A549 (cell line): ENCODE measurements at regions not wholly inside any gene's neighbourhood (a gene's known extent, or its start where the extent isn't known, plus 50 kb on each side); places are given as distances from the start of the nearest gene placed in this dataset.

Source experiments
- ATAC-seq, 2 experiments: fragments of 200-7000 bp in 1 of 2; fragments of >200 bp in 1 of 2; cut with Nextera tagmentation in 1 of 2; cut with Tn5 transposase in 1 of 2; 3 replicates each; pipeline versions ENCODE4 v1.8.0 to v1.9.1; 2018 to 2020; ENCODE audit warnings: mild to moderate bottlenecking in 1 of 2, moderate library complexity in 1 of 2
- CTCF ChIA-PET: fragments of 300-600 bp; sonication (Branson Sonifier 250); formaldehyde crosslinking; extraction: SDS; loops from one replicate; lab custom pipeline; 2021; ENCODE audit warnings: antibody characterized with exemption, inconsistent platforms; lab: Yijun Ruan, JAX
- POLR2A ChIA-PET: fragments of 350-600 bp; formaldehyde crosslinking; extraction: SDS; loops from one replicate; lab custom pipeline; 2021; ENCODE audit warnings: antibody characterized with exemption, inconsistent platforms; lab: Yijun Ruan, JAX
- DNase-seq, 2 experiments: peaks; one replicate each; pipeline versions ENCODE4 v3.0.0 to v3.0.0-alpha.2; 2011 to 2016; ENCODE audit warnings: low read depth in 1 of 2, low spot score in 1 of 2
- FAIRE-seq: peaks from 2 replicates; lab custom pipeline; 2011; peaks lifted over from hg19 to GRCh38; lab: Jason Lieb, UNC
- H3K27ac ChIP-seq, 2 experiments: fragments of >200 bp; sonication (Bioruptor Twin); formaldehyde crosslinking; 3 replicates each; pipeline ENCODE4 v1.5.1; 2016 to 2017
- H3K4me1 ChIP-seq: fragments of >200 bp; sonication (Bioruptor Twin); formaldehyde crosslinking; 3 replicates; pipeline ENCODE4 v1.6.1; 2016
- H3K4me2 ChIP-seq: fragments of >200 bp; sonication (Bioruptor Twin); formaldehyde crosslinking; 3 replicates; pipeline ENCODE4 v1.6.1; 2016
- H3K4me3 ChIP-seq: fragments of >200 bp; sonication (Bioruptor Twin); formaldehyde crosslinking; 3 replicates; pipeline ENCODE4 v1.5.1; 2016
- H3K9me3 ChIP-seq: fragments of >200 bp; sonication (Bioruptor Twin); formaldehyde crosslinking; 3 replicates; pipeline ENCODE4 v1.6.1; 2016
- CEBPB ChIP-seq, 2 experiments: fragments of >200 bp in 1 of 2; sonication (Bioruptor Twin) in 1 of 2; formaldehyde crosslinking in 1 of 2; IDR thresholded peaks; 2 replicates each; pipeline ENCODE4 v1.6.1; 2012 to 2016
- CHD2 ChIP-seq: fragments of 150-350 bp; IDR thresholded peaks from 2 replicates; pipeline ENCODE4 v1.6.1; 2014; ENCODE audit warnings: low read length; ENCODE audit not compliant: partially characterized antibody
- EHF ChIP-seq: fragments of 250-450 bp; sonication (Bioruptor Pico); IDR thresholded peaks from 2 replicates; pipeline ENCODE4 v1.5.0; 2020; ENCODE audit warnings: mild to moderate bottlenecking
- EHMT2 ChIP-seq: fragments of 200-600 bp; sonication (generic); IDR thresholded peaks from 2 replicates; pipeline ENCODE4 v1.6.1; 2016; ENCODE audit warnings: antibody characterized with exemption, low read depth, mild to moderate bottlenecking, moderate library complexity
- EP300 ChIP-seq, 2 experiments: fragments of >200 bp; sonication (Bioruptor Twin); formaldehyde crosslinking; IDR thresholded peaks; 2 replicates in 1 of 2; 3 replicates in 1 of 2; pipeline ENCODE4 v1.6.1; 2016 to 2017
- FOSL2 ChIP-seq, 2 experiments: fragments of 450-650 bp in 1 of 2; fragments of >200 bp in 1 of 2; sonication (Bioruptor Twin) in 1 of 2; formaldehyde crosslinking; IDR thresholded peaks; 2 replicates each; pipeline versions ENCODE4 v1.5.0 to v1.6.1; 2016 to 2020; ENCODE audit warnings: mild to moderate bottlenecking in 1 of 2, moderate library complexity in 1 of 2
- FOXS1 ChIP-seq: fragments of 250-450 bp; sonication (Bioruptor Pico); IDR thresholded peaks from 2 replicates; pipeline ENCODE4 v1.5.0; 2020; ENCODE audit warnings: mild to moderate bottlenecking, moderate library complexity
- GATA3 ChIP-seq: IDR thresholded peaks from 2 replicates; pipeline ENCODE4 v1.6.1; 2012; ENCODE audit warnings: borderline replicate concordance
- HEYL ChIP-seq: fragments of 250-450 bp; sonication (Bioruptor Pico); IDR thresholded peaks from 2 replicates; pipeline ENCODE4 v1.8.0; 2021; ENCODE audit warnings: mild to moderate bottlenecking, moderate library complexity
- HOXA7 ChIP-seq: fragments of 250-450 bp; sonication (Bioruptor Pico); IDR thresholded peaks from 2 replicates; pipeline ENCODE4 v1.5.0; 2020; ENCODE audit warnings: mild to moderate bottlenecking, moderate library complexity
- HOXB5 ChIP-seq: fragments of 250-450 bp; sonication (Bioruptor Pico); IDR thresholded peaks from 2 replicates; pipeline ENCODE4 v1.5.0; 2020; ENCODE audit warnings: mild to moderate bottlenecking, moderate library complexity
- JUN ChIP-seq, 2 experiments: fragments of >200 bp; sonication (Bioruptor Twin); formaldehyde crosslinking; IDR thresholded peaks; 2 replicates in 1 of 2; 3 replicates in 1 of 2; pipeline ENCODE4 v1.6.1; 2016 to 2017
- JUNB ChIP-seq: fragments of >200 bp; sonication (Bioruptor Twin); formaldehyde crosslinking; IDR thresholded peaks from 2 replicates; pipeline ENCODE4 v1.6.1; 2016
- NFE2L2 ChIP-seq: fragments of 150-350 bp; conservative IDR thresholded peaks from 2 replicates; pipeline ENCODE4 v1.6.1; 2014; ENCODE audit warnings: low read length
- NR3C1 ChIP-seq: fragments of >200 bp; sonication (Bioruptor Twin); formaldehyde crosslinking; IDR thresholded peaks from 3 replicates; pipeline ENCODE4 v1.6.1; 2017
- RCOR1 ChIP-seq: fragments of 150-350 bp; IDR thresholded peaks from 2 replicates; pipeline ENCODE4 v1.6.1; 2014; ENCODE audit warnings: antibody characterized with exemption, low read length, low read depth
- RNF2 ChIP-seq: fragments of 200-600 bp; sonication (generic); IDR thresholded peaks from 2 replicates; pipeline ENCODE4 v1.6.1; 2016; ENCODE audit warnings: low read depth, mild to moderate bottlenecking, antibody characterized with exemption, moderate library complexity, borderline replicate concordance
- SMC3 ChIP-seq: fragments of >200 bp; sonication (Bioruptor Twin); formaldehyde crosslinking; IDR thresholded peaks from 3 replicates; pipeline ENCODE4 v1.6.1; 2018; ENCODE audit warnings: inconsistent platforms
- SREBF2 ChIP-seq: fragments of 450-650 bp; IDR thresholded peaks from 2 replicates; pipeline ENCODE4 v1.6.1; 2014; ENCODE audit warnings: mild to moderate bottlenecking, moderate library complexity
- WGBS: methylation state at CpG from one replicate; pipeline ENCODE4 v1.1.6; 2017; ENCODE audit errors: missing lambda C conversion rate; 5-methylcytosine and 5-hydroxymethylcytosine counted together
- TF ChIP-seq, protein P1 (sequence below): fragments of 250-450 bp; sonication (Bioruptor Pico); IDR thresholded peaks from 2 replicates; pipeline ENCODE4 v1.5.0; 2020; ENCODE audit warnings: low read depth, mild to moderate bottlenecking, moderate library complexity
- TF ChIP-seq, protein P2 (sequence below): fragments of 200-600 bp; sonication (generic); IDR thresholded peaks from 2 replicates; pipeline ENCODE4 v1.6.1; 2016; ENCODE audit warnings: antibody characterized with exemption, mild to moderate bottlenecking, moderate library complexity
- TF ChIP-seq, protein P3 (sequence below): IDR thresholded peaks from 2 replicates; pipeline ENCODE4 v1.6.1; 2012

DNA sequence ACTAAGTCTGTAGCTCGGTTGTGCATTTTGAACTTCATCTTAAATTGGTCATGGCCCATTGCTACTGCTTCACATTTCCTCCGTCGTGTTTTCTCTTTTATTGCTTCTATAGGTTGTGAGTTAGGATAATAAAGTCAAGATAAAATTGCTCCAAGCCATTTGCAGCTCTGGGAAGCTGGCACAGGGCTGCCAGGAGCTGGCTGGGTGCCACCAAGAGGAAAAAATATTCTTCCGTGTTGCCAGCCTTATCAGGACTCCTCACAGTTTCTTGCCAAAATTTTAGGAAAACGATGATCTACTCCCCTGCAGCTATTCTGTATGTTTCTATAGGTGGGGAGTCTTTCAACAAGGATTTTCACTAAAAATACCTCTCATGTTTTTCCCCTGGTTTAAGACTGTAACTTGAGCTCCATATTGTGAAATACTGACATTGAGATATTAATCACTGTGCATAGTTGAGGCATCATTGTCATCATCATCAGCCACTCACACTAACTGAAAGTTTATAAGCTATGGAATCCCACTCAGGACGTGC, 55.4 kb upstream of the PIAS1 start:
- TF ChIP-seq SMC3 (no peak; the same call in 2 of the 3 replicates), NR3C1 (no peak), HOXA7 (CRISPR knock-in tag) (0 out of 2 replicates have a peak, but pooled peaks have one; percentile 57), RNF2 (no peak), HOXB5 (peak; percentile 91; the same call in 1 of the 2 replicates), EHF (CRISPR knock-in tag) (no peak), FOSL2 (IDR thresholded peaks at IDR 0.05) (peak; percentile 38; the same call in 1 of the 2 replicates), FOSL2 (CRISPR knock-in tag; IDR thresholded peaks at IDR 0.05) (peak; percentile 79), FOXS1 (CRISPR knock-in tag) (no peak), GATA3 (peak; percentile 69), HEYL (no peak), SREBF2 (no peak), JUNB (0 out of 2 replicates have a peak, but pooled peaks have one; percentile 8), CEBPB (IDR thresholded peaks at IDR 0.05) (peak; percentile 82 to 95; a peak in 3 of 4 replicates), CHD2 (no peak)
- TF ChIP-seq, protein P1, sequence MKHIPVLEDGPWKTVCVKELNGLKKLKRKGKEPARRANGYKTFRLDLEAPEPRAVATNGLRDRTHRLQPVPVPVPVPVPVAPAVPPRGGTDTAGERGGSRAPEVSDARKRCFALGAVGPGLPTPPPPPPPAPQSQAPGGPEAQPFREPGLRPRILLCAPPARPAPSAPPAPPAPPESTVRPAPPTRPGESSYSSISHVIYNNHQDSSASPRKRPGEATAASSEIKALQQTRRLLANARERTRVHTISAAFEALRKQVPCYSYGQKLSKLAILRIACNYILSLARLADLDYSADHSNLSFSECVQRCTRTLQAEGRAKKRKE (CRISPR knock-in tag), result no peak
- 16% methylated on average over 6 of the region's 6 CpGs for WGBS
- ChIA-PET CTCF (interaction anchor here (0.5 to 2.4 kb wide), 7 partner anchors 13 to 137 kb away, joined by 3 to 13 read pairs (median 4); partner anchors contain the start of gene PIAS1), POLR2A (interaction anchor here (0.6 to 2.4 kb wide), 4 partner anchors 56 to 1453 kb away, joined by 3 to 16 read pairs (median 9); partner anchors contain the start of gene PIAS1)
- peak; percentile 50 to 57 for DNase-seq
- Histone ChIP-seq H3K4me2 (peak overlapping the region; percentile 84), H3K4me3 (peak overlapping the region; percentile 18; the same call in 2 of the 3 replicates), H3K9me3 (no peaks in the 10 kb centered on the region), H3K27ac (peak overlapping the region; percentile 71 to 76), H3K4me1 (peaks cover 30% of the 10 kb centered on the region)
- peak; percentile 68 to 72 for ATAC-seq
- peak; percentile 68 for FAIRE-seq

DNA sequence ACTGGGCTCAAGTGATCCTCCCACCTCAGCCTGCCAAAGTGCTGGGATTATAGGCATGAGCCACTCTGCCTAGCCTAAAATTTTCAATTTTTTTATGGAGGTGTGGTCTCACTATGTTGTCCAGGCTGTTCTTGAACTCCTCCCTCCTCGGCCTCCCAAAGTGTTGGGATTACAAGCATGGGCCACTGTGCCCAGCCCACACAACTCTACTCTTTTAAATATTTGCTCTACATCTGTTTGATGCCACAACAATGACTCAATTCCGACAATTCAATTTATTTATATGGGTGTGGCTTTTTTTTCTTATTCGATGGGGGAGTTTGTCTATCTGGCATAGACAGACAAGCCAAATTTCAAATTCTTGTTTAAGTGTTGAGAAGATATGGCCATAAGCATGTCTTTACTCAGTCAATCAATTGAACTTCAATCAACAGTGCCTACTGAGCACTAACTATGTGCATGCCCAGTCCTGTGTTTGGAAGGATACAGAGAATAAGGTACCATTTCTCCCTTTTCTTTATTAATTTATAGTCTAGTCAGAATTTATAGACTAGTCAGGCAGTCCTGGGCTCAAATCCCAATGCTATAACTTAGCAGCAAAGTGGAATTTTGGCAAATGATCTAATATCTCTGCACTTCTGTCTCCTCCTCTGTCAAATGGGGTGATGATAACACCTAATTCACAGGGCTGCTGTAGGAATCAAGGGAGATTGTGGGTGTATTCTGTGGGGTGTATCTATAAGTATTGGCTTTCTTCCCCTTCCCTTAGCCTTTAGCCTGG, 54.6 kb upstream of the PIAS1 start:
- POLR2A ChIA-PET, result interaction anchor here (0.6 to 2.4 kb wide), 4 partner anchors 55 to 1452 kb away, joined by 3 to 16 read pairs (median 9); partner anchors contain the start of gene PIAS1

DNA sequence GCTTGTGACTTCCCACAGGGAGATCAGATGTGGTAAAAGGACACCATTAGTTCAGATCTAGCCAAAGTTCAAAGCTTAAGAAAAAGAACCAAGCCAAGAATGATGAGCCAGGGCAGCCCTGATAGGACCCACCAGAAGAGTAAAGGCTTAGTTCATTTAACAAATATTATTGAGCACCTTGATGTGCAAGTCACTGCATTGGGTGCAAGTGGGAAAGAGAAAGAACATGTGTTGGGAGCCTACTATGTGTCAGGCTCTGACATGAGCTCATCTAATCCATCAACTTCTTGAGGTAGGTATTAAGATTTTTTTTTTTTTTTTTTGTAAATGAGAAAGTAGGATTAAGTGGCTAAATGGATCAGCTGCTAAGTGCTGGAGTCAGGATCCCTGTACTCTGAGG, 53.4 kb upstream of the PIAS1 start:
- no peak for FAIRE-seq
- ATAC-seq, result no peak
- POLR2A ChIA-PET, result interaction anchor here (0.6 kb wide), 1 partner anchor 54 kb away, joined by 3 read pairs; the partner anchor contains the start of gene PIAS1
- Histone ChIP-seq H3K4me1 (peaks cover 30% of the 10 kb centered on the region), H3K9me3 (no peaks in the 10 kb centered on the region), H3K27ac (no peak overlapping the region), H3K4me3 (no peak overlapping the region), H3K4me2 (no peak overlapping the region)
- TF ChIP-seq NR3C1 (no peak), HOXB5 (no peak)
- TF ChIP-seq, protein P2, sequence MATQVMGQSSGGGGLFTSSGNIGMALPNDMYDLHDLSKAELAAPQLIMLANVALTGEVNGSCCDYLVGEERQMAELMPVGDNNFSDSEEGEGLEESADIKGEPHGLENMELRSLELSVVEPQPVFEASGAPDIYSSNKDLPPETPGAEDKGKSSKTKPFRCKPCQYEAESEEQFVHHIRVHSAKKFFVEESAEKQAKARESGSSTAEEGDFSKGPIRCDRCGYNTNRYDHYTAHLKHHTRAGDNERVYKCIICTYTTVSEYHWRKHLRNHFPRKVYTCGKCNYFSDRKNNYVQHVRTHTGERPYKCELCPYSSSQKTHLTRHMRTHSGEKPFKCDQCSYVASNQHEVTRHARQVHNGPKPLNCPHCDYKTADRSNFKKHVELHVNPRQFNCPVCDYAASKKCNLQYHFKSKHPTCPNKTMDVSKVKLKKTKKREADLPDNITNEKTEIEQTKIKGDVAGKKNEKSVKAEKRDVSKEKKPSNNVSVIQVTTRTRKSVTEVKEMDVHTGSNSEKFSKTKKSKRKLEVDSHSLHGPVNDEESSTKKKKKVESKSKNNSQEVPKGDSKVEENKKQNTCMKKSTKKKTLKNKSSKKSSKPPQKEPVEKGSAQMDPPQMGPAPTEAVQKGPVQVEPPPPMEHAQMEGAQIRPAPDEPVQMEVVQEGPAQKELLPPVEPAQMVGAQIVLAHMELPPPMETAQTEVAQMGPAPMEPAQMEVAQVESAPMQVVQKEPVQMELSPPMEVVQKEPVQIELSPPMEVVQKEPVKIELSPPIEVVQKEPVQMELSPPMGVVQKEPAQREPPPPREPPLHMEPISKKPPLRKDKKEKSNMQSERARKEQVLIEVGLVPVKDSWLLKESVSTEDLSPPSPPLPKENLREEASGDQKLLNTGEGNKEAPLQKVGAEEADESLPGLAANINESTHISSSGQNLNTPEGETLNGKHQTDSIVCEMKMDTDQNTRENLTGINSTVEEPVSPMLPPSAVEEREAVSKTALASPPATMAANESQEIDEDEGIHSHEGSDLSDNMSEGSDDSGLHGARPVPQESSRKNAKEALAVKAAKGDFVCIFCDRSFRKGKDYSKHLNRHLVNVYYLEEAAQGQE, result no peak
- DNase-seq, result no peak
- CTCF ChIA-PET, result interaction anchor here (0.8 to 3.6 kb wide), 5 partner anchors 48 to 156 kb away, joined by 3 to 13 read pairs (median 3); no protein-coding TSS in a partner anchor

More for the DNA sequence above, 54.6 kb upstream of the PIAS1 start:
- peak; percentile 70 to 75 for ATAC-seq
- TF ChIP-seq EHMT2, result no peak
- 0 out of 2 replicates have a peak, but pooled peaks have one; percentile 12 for TF ChIP-seq GATA3
- no peak for TF ChIP-seq RCOR1
- no peak for TF ChIP-seq JUN (IDR thresholded peaks at IDR 0.05)
- TF ChIP-seq EP300 (IDR thresholded peaks at IDR 0.05), result no peak
- TF ChIP-seq JUNB, result 0 out of 2 replicates have a peak, but pooled peaks have one; percentile 6
- TF ChIP-seq NFE2L2, result no peak
- TF ChIP-seq, protein P3, sequence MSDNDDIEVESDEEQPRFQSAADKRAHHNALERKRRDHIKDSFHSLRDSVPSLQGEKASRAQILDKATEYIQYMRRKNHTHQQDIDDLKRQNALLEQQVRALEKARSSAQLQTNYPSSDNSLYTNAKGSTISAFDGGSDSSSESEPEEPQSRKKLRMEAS, result no peak
- no peak for TF ChIP-seq FOSL2 (IDR thresholded peaks at IDR 0.05)
- peak; percentile 55 for TF ChIP-seq FOSL2 (CRISPR knock-in tag; IDR thresholded peaks at IDR 0.05)
- TF ChIP-seq FOXS1 (CRISPR knock-in tag), result no peak
- no peak for TF ChIP-seq SREBF2
- WGBS, result 5% methylated on average over 3 of the region's 3 CpGs
- Histone ChIP-seq H3K27ac (peak overlapping the region; percentile 71 to 76), H3K4me1 (peaks cover 30% of the 10 kb centered on the region), H3K4me2 (peak overlapping the region; percentile 84), H3K4me3 (no peak overlapping the region), H3K9me3 (no peaks in the 10 kb centered on the region)
- CTCF ChIA-PET, result interaction anchor here (0.5 to 2.4 kb wide), 6 partner anchors 15 to 138 kb away, joined by 3 to 13 read pairs (median 4); partner anchors contain the start of gene PIAS1
- DNase-seq, result peak; percentile 30 to 80
- peak; percentile 76 for FAIRE-seq
